Progenitor cell of endocrine pancreas (in vitro differentiated cells): ENCODE measurements at regions not wholly inside any gene's neighbourhood (a gene's known extent, or its start where the extent isn't known, plus 50 kb on each side); places are given as distances from the start of the nearest gene placed in this dataset.

Source experiments
- DNase-seq: peaks from one replicate; pipeline ENCODE4 v3.0.0; 2021; ENCODE audit warnings: low spot score; ENCODE audit not compliant: unreplicated experiment
- H3K27ac Mint-ChIP-seq: 2 replicates; pipeline ENCODE4 v1.8.0; 2021; ENCODE audit warnings: mild to moderate bottlenecking, moderate library complexity, mixed read lengths
- H3K27me3 Mint-ChIP-seq: 2 replicates; pipeline ENCODE4 v1.8.0; 2021; ENCODE audit warnings: mixed read lengths
- H3K36me3 Mint-ChIP-seq: 2 replicates; pipeline ENCODE4 v1.8.0; 2022; ENCODE audit warnings: mixed read lengths; ENCODE audit not compliant: insufficient read depth
- H3K4me1 Mint-ChIP-seq: 2 replicates; pipeline ENCODE4 v1.8.0; 2021; ENCODE audit warnings: low read depth, mixed read lengths
- H3K4me3 Mint-ChIP-seq: 2 replicates; pipeline ENCODE4 v1.8.0; 2021; ENCODE audit warnings: low read depth, mild to moderate bottlenecking, moderate library complexity, mixed read lengths
- H3K9me3 Mint-ChIP-seq: 2 replicates; pipeline ENCODE4 v1.8.0; 2021; ENCODE audit warnings: low read depth, mixed read lengths
- TF ChIP-seq, protein P1 (sequence below): fragments of 200-600 bp; sonication (generic); IDR thresholded peaks from one replicate; pipeline ENCODE4 v1.5.0; 2021; ENCODE audit warnings: antibody characterized with exemption, mild to moderate bottlenecking; ENCODE audit not compliant: unreplicated experiment

DNA sequence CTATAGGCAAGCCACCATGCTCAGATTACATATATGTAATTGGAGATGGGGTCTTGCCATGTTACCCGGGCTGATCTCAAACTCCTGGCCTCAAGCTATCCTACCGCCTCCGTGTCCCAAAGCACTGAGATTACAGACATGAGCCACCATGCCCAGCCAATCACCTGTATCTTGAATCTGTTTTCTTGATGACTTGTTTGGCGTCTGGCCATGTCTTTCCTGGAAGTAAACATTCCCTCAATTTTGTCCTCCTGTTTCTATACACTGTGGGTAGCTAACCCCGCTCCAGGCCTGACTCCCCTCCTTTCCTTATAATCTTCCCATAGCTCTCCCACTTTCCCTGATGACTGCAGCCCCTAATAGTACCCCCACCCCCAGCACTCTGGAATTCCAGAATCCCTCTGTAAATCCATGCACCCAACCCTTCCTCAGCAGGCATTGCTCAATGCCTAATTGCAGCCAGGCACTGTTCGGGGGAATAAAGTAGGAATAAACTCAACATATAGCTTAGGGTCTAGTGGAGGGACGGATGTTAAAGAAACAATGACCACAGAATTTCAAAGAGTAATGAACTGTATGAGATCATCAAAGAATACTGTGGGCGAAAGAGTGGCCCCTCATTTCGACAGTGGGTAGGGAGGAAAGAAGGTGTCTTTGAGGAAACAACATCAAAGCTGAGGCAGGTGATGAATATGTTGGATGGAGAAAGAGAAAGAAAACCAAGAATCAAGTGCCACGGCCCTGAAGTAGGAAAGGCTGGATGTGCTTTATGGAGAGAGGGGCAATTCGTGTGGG, 161.5 kb downstream of the ADSS2 start:
- H3K36me3 Mint-ChIP-seq, result no peaks in the 10 kb centered on the region
- no peak overlapping the region for H3K27ac Mint-ChIP-seq
- H3K27me3 Mint-ChIP-seq, result no peaks in the 10 kb centered on the region
- TF ChIP-seq, protein P1, sequence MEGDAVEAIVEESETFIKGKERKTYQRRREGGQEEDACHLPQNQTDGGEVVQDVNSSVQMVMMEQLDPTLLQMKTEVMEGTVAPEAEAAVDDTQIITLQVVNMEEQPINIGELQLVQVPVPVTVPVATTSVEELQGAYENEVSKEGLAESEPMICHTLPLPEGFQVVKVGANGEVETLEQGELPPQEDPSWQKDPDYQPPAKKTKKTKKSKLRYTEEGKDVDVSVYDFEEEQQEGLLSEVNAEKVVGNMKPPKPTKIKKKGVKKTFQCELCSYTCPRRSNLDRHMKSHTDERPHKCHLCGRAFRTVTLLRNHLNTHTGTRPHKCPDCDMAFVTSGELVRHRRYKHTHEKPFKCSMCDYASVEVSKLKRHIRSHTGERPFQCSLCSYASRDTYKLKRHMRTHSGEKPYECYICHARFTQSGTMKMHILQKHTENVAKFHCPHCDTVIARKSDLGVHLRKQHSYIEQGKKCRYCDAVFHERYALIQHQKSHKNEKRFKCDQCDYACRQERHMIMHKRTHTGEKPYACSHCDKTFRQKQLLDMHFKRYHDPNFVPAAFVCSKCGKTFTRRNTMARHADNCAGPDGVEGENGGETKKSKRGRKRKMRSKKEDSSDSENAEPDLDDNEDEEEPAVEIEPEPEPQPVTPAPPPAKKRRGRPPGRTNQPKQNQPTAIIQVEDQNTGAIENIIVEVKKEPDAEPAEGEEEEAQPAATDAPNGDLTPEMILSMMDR, result no peak
- H3K9me3 Mint-ChIP-seq, result peaks cover 4% of the 10 kb centered on the region
- no peak for DNase-seq
- H3K4me3 Mint-ChIP-seq, result no peak overlapping the region
- no peaks in the 10 kb centered on the region for H3K4me1 Mint-ChIP-seq

DNA sequence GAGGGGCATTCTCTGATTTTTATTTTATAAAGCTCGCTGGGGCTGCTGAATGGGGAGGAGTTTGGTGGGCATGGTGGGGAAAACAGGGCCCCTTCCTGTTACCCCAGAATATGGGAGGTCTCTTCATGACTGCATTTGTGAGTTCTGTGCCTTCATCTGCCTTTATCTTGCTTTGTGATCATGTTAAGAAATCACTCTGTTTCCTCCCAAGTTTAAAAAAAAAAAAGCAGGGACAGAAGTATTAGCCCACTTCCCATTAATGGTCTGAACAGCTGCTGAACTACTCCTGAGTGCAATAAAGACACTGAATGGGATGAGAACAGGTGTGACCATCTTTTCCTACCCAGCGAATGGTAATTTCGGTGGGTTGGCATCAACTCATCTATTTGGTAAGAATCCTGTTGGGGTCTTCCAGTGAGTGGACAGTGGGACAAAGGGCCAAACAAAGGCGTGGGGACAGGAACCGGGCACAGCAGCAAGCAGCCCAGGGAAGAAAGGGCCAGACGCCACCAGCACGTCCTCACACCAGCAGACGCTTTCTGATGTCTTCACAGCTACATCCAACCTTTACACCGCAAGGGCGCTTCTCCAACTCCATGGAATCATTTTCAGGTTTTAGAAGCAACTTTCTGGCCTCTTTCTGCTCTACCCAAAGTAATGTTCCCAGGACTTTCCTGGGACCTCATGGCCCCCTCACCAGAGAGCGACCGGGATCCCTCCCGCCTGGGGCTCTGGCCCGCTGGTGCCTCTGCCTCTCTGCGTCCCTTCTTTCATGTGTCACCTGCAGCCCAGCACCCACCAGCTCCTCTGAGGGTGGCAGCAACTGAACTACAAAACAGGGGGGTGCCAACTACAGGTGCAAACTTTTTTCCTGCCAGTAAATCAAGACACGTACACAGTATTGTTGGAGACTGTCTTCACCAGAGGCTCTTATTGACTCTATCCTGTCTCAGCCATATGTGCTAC, 160.2 kb downstream of the ADSS2 start:
- no peaks in the 10 kb centered on the region for H3K27me3 Mint-ChIP-seq
- no peak for DNase-seq
- H3K36me3 Mint-ChIP-seq, result no peaks in the 10 kb centered on the region
- H3K4me3 Mint-ChIP-seq, result no peak overlapping the region
- no peaks in the 10 kb centered on the region for H3K4me1 Mint-ChIP-seq
- peaks cover 4% of the 10 kb centered on the region for H3K9me3 Mint-ChIP-seq
- TF ChIP-seq, protein P1, result no peak
- H3K27ac Mint-ChIP-seq, result no peak overlapping the region

DNA sequence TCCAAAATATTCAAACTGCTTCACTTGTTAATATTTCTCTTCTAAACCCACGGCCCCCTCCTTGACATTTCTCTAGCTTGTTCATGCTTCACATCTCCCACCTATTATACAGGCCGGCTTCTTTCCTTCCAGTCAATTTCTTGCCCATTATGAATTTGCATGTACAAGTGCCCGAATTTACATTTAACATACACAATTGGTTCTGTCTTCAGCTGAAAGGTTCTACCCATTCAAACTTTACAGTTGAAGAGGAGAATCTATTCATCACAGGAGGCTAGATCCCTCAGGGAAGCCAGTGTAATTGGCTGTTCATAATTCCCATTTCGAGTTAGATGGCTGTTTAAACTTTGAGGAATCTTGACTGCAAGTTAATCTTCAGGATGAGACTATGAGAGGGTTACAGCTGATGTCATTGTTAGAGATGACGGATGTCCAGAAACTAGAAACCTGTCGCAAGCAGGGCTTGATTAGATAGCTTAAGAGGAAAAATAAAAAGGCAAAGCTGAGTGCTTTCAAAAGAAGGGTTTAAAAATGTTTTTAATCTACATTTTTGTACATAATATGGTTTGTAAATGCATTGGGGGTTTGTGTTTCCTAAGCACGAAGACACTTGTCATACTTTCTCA, 157.0 kb downstream of the ADSS2 start:
- Mint-ChIP-seq H3K4me1 (peaks cover 2% of the 10 kb centered on the region), H3K4me3 (no peak overlapping the region), H3K9me3 (no peaks in the 10 kb centered on the region), H3K36me3 (no peaks in the 10 kb centered on the region), H3K27me3 (peaks cover 5% of the 10 kb centered on the region), H3K27ac (no peak overlapping the region)
- TF ChIP-seq, protein P1, result no peak
- DNase-seq, result no peak

DNA sequence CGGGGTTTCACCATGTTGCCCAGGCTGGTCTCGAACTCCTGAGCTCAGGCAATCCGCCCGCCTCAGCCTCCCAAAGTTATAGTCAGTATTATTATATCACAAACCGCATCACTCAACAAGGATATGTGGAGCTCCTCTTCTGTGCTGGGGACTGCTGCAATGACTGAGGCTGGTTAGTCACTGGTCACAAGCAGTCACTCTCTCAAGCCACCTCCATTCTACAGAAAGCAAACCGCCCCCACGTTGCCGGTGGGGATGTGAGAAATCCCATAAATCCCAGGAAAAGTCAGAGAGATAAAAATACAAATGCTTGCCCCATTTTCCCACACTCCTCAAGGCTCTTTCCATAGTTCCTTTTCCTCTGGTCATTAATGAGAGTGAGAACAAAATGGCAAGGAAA, 155.7 kb downstream of the ADSS2 start:
- Mint-ChIP-seq H3K9me3 (no peaks in the 10 kb centered on the region), H3K27me3 (peaks cover 7% of the 10 kb centered on the region), H3K4me1 (peaks cover 2% of the 10 kb centered on the region)

More for the DNA sequence above, 155.7 kb downstream of the ADSS2 start:
- Mint-ChIP-seq H3K27ac (no peak overlapping the region), H3K4me3 (no peak overlapping the region), H3K36me3 (no peaks in the 10 kb centered on the region)
- TF ChIP-seq, protein P1, result no peak
- no peak for DNase-seq
